NOMO-1 treated with dmso at 0.1 percent for 144 hours (cell line): ENCODE measurements at regions not wholly inside any gene's neighbourhood (a gene's known extent, or its start where the extent isn't known, plus 50 kb on each side); places are given as distances from the start of the nearest gene placed in this dataset.
A peak's percentile ranks its signal among the peaks of the same experiment; 100 is the strongest.

Source experiments
- DNase-seq: peaks from one replicate; lab custom pipeline; 2025; ENCODE audit not compliant: unreplicated experiment; lab: John Stamatoyannopoulos, UW

DNA sequence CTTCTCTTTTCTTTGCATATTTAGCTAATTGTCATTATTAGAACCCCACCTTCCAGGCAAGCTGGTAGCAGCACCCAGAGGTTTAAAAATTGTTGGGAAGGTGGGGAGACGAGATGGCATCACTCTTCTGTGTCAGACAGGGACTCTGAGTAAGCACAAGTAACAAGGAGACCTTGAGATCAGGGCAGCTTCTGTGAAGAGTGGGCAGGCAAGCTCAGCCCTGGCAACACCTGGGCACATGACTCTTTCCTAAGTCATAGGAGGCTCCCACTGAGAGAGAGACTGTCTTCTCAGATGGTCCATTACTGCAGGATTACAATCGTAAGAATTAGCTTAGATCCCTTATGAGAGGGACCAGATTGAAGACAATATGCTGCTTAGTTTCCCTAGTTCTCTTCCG lies 183.5 kb downstream of the BRINP2 start:
- DNase-seq: no peak

DNA sequence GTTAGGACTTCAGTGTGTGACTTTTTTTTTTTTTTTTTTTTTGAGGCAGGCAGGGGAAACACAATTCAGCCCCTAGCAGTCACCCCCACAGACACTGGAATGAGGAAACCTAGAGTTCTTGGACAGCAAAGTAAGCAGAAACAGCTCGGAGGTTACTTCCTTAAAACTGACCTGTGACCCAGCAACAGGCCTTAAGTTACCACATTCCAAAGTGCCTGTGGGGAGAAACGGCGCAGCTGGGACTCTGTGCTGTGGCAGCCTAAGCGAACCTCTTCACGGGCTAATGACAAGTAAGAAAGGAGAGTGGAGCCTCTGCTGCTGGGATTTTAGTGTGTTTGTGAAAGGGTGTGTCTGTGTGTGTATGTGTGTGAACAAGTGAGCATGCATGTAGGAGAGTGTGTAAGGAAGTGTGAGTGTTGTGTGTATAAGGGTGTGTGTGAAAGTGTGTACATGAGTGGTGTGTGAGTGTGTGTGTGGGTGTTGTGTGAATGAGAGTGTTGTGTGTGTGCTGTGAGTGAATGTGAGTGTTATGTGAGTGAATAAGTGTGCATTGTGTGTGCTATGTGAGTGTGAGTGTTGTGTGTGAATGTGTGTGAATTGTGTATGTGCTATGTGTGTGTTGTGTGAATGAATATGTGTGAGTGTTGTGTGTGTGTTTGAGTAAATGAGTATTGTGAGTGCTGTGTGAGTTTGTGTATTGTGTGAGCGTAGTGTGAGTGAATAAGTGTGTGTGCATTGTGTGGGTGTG lies 180.8 kb downstream of the BRINP2 start:
- DNase-seq: peak; percentile 57

DNA sequence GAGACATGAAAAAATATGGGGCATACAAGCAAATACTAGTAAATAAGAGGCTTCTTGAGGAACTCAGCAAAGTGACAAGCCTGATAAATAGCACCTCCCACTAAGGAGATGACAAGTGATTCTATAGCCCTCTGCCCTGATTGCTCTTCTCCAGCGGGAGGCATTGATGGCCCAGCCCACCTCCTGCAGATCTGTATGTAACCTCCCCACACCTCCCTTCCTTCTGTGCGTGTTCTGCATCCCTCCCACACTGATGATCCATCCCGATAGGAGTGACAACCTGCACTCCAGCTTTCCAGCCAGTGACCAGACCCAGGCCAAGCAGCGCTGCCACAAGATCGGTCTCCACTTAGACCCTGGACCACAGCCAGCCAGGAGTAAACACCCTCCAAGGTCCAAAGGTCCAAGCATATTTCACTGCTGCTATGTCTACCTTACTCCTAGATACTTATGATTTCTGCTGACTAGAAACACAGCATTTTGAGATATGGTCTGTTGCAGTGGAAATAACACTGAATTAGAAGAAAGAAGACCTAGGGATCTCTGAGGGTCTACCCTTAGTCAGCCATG lies 176.1 kb downstream of the BRINP2 start:
- DNase-seq: no peak

DNA sequence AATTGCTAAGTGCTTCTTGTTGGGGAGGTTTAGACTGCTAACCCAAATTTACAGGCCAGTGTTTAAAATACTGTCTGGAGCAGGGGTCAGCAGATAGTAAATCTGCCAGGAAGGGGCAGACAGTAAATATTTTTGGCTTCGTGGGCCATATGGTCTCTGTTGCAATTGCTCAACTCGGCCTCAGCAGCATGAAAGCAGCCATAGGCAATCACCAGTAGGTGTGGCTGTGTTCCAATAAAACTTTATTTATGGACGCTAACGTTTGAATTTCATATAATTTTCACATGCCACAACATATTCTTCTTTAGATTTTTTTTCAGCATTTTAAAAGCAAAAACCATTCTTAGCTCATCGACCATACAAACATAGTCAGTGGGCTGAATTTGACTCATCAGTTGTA lies 172.7 kb downstream of the BRINP2 start:
- DNase-seq: no peak

- DNase-seq: no peak
Measured at GRCh38 chr1:177341773-177342172, 171.0 kb downstream of the BRINP2 start.

DNA sequence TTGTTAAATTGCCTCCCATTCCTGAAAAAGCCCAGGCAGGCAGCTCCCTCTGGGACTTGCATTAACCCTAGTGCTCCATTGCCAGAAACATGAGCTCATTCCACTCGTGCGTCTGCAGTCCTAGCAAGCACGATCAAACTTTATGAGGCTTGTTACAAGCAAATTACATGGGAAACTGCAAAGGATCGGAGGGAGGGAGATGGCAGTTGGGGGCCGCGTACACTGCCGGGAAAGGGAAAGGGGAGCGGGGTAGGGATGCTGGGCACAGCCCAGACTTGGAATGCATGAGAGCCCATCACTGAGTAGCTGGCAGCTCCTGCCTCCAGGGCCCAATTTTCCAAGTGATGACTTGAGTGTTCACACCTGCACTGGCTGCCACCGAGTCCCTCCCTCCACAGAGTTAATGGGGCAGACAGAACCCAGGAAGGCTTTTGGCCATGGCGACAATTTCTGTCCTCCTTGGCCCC lies 169.9 kb downstream of the BRINP2 start:
- DNase-seq: no peak

DNA sequence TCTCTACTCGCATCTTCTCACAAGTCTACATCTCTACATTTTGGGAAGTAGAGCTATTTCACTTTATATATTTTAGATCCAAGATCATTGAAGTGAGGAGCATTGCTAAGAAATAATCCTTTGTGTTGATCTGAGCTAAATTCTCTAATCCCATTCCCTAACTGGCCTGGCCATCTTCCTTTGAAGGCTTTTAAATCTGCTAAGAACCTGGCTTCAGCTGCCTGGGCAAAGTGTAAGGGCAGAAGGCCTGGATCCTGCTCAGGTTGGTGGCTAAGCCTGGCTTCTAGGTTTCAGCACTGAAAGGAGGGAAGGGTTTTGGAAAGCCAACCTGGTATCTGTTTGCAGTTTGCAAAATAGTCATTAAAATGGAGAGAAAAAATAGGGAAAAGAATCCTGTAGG lies 167.6 kb downstream of the BRINP2 start:
- no peak for DNase-seq

DNA sequence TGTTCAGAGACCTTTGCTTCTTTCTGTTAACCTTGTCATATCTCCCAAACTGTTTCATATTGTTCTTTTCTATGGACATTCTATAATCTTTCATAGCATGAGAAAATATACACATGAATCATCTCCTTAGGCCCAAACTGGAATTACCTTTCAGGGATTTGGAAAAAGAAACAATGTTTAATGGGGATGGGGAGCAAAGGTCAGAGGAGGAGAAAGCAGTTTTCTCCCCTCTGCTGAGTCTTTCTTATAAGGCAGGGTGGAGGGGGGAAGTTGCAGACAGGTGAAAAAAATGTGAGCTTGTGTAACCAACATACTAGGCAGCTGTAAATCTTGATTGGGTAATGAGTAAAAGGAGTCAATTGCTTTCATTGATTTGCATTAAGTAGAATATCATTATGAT lies 164.1 kb downstream of the BRINP2 start:
- no peak for DNase-seq

GRCh38 chr1:177333936-177334595 lies 163.3 kb downstream of the BRINP2 start:
- DNase-seq: no peak
